B cell (primary cell): ENCODE measurements at regions not wholly inside any gene's neighbourhood (a gene's known extent, or its start where the extent isn't known, plus 50 kb on each side); places are given as distances from the start of the nearest gene placed in this dataset.

ENCODE experiments used
- EZH2 ChIP-seq: IDR thresholded peaks from 2 replicates; pipeline ENCODE4 v1.6.1; 2012; ENCODE audit warnings: borderline replicate concordance, low read depth, mild to moderate bottlenecking, moderate library complexity, low read length; ENCODE audit not compliant: insufficient read depth, poor library complexity, severe bottlenecking
- TF ChIP-seq, protein P1 (sequence below): fragments of 200-600 bp; IDR thresholded peaks from one replicate; pipeline ENCODE4 v1.8.0; 2022; ENCODE audit warnings: antibody characterized with exemption, mild to moderate bottlenecking

DNA sequence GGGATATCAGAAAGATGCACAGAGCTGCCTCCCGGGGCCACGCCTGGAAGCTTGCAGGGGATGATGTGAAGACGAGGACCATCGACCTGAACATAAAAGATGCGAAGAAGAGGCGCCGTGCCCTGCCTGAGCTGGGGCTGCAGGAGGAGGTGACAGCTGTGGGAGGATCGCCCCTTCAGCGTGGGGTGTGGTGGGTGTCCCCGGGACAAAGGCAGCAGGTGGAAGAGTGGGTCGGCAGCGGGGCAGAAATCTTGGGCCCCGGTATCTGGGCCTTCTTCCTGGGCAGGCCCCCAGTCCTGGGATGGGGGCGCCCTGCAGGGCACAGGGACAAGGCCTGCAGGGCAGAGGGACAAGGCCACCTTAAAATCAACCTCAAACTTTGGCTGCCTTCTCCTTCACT, 134.9 kb downstream of the OR13A1 start:
- TF ChIP-seq, protein P1, sequence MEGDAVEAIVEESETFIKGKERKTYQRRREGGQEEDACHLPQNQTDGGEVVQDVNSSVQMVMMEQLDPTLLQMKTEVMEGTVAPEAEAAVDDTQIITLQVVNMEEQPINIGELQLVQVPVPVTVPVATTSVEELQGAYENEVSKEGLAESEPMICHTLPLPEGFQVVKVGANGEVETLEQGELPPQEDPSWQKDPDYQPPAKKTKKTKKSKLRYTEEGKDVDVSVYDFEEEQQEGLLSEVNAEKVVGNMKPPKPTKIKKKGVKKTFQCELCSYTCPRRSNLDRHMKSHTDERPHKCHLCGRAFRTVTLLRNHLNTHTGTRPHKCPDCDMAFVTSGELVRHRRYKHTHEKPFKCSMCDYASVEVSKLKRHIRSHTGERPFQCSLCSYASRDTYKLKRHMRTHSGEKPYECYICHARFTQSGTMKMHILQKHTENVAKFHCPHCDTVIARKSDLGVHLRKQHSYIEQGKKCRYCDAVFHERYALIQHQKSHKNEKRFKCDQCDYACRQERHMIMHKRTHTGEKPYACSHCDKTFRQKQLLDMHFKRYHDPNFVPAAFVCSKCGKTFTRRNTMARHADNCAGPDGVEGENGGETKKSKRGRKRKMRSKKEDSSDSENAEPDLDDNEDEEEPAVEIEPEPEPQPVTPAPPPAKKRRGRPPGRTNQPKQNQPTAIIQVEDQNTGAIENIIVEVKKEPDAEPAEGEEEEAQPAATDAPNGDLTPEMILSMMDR: no peak
- TF ChIP-seq EZH2: no peak
